Heart left ventricle (tissue), 16 donors: ENCODE measurements at regions not wholly inside any gene's neighbourhood (a gene's known extent, or its start where the extent isn't known, plus 50 kb on each side); places are given as distances from the start of the nearest gene placed in this dataset.
"Not testable (repeated sequence)": the region's sequence is repeated elsewhere in the genome, so short reads cannot be mapped to it uniquely, and the experiment has no call there.

Source experiments
- ATAC-seq, 4 donors: fragments of 200-7000 bp; cut with Tn5 transposase; one replicate each; pipeline ENCODE4 v1.9.1; 2020 to 2022; ENCODE audit warnings: moderate library complexity in 4 of 4, mild to moderate bottlenecking in 3 of 4, moderate number of reproducible peaks in 1 of 4
- DNase-seq, 5 donors: peaks; one replicate each; pipeline ENCODE4 v3.0.0-alpha.2; 2020
- H3K27ac ChIP-seq, 12 donors: fragments of 200-600 bp; sonication (generic) in 4 of 12; one replicate each; pipeline versions ENCODE4 v1.5.0 to v1.8.0; 2016 to 2022; ENCODE audit warnings: mild to moderate bottlenecking in 2 of 12
- H3K27me3 ChIP-seq, 9 donors: fragments of 200-600 bp; sonication (generic) in 2 of 9; one replicate each; pipeline versions ENCODE4 v1.5.1 to v1.8.0; 2016 to 2022; ENCODE audit warnings: mild to moderate bottlenecking in 3 of 9
- H3K36me3 ChIP-seq, 9 donors: fragments of 200-600 bp; sonication (generic) in 2 of 9; one replicate each; pipeline versions ENCODE4 v1.5.0 to v1.8.0; 2018 to 2022; ENCODE audit warnings: mild to moderate bottlenecking in 2 of 9
- H3K4me1 ChIP-seq, 12 donors: fragments of 200-600 bp; sonication (generic) in 4 of 12; one replicate each; pipeline versions ENCODE4 v1.5.0 to v1.8.0; 2016 to 2022; ENCODE audit warnings: mild to moderate bottlenecking in 3 of 12
- H3K4me3 ChIP-seq, 12 donors: fragments of 200-600 bp; sonication (generic) in 4 of 12; one replicate each; pipeline versions ENCODE4 v1.5.0 to v1.8.0; 2017 to 2022; ENCODE audit warnings: mild to moderate bottlenecking in 9 of 12, moderate library complexity in 4 of 12
- H3K9me3 ChIP-seq, 12 donors: fragments of 200-600 bp; sonication (generic) in 4 of 12; one replicate each; pipeline versions ENCODE4 v1.5.0 to v1.8.0; 2016 to 2022; ENCODE audit warnings: mild to moderate bottlenecking in 1 of 12
- POLR2A ChIP-seq, 2 donors: fragments of 450-650 bp; IDR thresholded peaks; one replicate each; pipeline ENCODE4 v1.6.1; 2017; ENCODE audit warnings: antibody characterized with exemption in 2 of 2, mild to moderate bottlenecking in 2 of 2, moderate library complexity in 2 of 2
- WGBS, 4 donors: extraction: QIAGEN DNeasy Blood & Tissue Kit in 2 of 4; methylation state at CpG; one replicate each; pipeline versions ENCODE4 v1.1.5 to v1.1.7; 2013 to 2018; 5-methylcytosine and 5-hydroxymethylcytosine counted together
- intact Hi-C, 10 donors: fragments of 100-400 bp; cut with DNase I; formaldehyde crosslinking; loops; one replicate each; pipeline versions ENCODE4 v1.11.1 to v1.14.2; 2022
- TF ChIP-seq, protein P1 (sequence below), 12 donors: fragments of 200-600 bp; sonication (generic) in 4 of 12; IDR thresholded peaks; one replicate each; pipeline versions ENCODE4 v1.5.0 to v1.8.0; 2018 to 2022; ENCODE audit warnings: antibody characterized with exemption in 12 of 12, mild to moderate bottlenecking in 5 of 12
- donor health status: ischemic (EF 13 %, LVEDD 7.1; RV severe dilation, severe dysfunction).
- donor health status: healthy with polysubstance abuse.
- donor health status: DM: no; HTN: yes; CAD: no.
- donor health status: DM: no; HTN: no; CAD: no.
- donor health status: ischemic (EF 25% LVEDD 6.9; RV normal size, moderate dysfunction).
- donor health status: ischemic (EF 25% LVEDD 5.7; RV mildly dilated, moderate dysfunction).
- donor health status: healthy.
- donor health status: DM: yes; HTN: yes; CAD: no.
- donor health status: ischemic (EF 35%, LVEDD 5.7; RV mildly dilated, moderate dysfunction).
- donor health status: nonischemic (EF 11% LVEDD 7.7; RV severe dilation, severe dysfunction).
- donor health status: DM: yes; HTN: yes; CAD: no.
- donor health status: PGD.
- donor health status: ischemic (EF 29% LVEDD 5.4; RV normal size, mild dysfunction).
- donor health status: nonischemic (EF 23%, LVEDD 6.1; RV moderate dilation, normal function).

DNA sequence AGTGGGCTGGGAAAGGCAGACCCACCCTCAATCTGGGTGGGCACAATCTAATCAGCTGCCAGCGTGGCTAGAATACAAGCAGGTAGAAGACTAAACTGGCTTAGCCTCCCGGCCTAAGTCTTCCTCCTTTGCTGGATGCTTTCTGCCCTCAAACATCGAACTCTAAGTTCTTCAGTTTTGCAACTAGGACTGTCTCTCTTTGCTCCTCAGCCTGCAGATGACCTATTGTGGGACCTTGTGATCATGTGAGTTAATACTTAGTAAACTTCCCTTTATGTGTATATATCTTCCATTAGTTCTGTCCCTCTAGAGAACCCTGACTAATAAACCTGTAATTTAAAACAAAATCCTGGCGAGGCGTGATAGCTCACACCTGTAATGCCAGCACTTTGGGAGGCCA lies 51.8 kb upstream of the SLC39A8 start:
- H3K27me3 ChIP-seq, intact Hi-C loops, H3K36me3 ChIP-seq, H3K4me3 ChIP-seq, ATAC-seq, H3K9me3 ChIP-seq, DNase-seq, H3K27ac ChIP-seq: not testable (repeated sequence)
- WGBS, 4 donors: 84 to 93% (median 90%) methylated on average over 5 of the region's 5 CpGs
- peaks cover 0 to 20% (median 0%) of the 10 kb centered on the region in 12 donors for H3K4me1 ChIP-seq

DNA sequence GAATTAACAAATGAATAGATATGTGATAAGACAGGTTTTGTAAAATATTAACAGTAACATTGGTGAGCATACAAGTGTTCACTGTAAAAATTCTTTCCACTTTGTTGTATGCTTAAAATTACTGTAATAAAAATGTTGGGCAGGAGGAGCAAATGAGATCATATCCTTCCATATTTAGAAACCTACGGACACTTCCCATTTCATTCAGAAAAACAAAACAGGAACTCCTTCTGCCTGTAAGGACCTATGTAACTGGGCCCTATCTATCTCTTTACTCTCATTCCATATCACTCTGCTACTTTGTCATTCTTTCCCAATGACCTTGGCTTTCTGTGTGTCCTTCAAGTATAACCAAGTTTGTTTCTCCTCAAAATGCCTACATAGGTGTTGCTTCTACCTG lies 53.7 kb upstream of the SLC39A8 start:
- Histone ChIP-seq H3K9me3 (no peaks in the 10 kb centered on the region), H3K27me3 (no peaks in the 10 kb centered on the region), H3K27ac (no peak overlapping the region), H3K4me3 (no peak overlapping the region), H3K4me1 (peaks cover 0 to 37% (median 0%) of the 10 kb centered on the region in 12 donors), H3K36me3 (no peaks in the 10 kb centered on the region)
- intact Hi-C loops: no loop called here
- no peak for ATAC-seq
- WGBS, 4 donors: 18 to 40% (median 35%) methylated on average over 1 of the region's 1 CpG
- TF ChIP-seq, protein P1, sequence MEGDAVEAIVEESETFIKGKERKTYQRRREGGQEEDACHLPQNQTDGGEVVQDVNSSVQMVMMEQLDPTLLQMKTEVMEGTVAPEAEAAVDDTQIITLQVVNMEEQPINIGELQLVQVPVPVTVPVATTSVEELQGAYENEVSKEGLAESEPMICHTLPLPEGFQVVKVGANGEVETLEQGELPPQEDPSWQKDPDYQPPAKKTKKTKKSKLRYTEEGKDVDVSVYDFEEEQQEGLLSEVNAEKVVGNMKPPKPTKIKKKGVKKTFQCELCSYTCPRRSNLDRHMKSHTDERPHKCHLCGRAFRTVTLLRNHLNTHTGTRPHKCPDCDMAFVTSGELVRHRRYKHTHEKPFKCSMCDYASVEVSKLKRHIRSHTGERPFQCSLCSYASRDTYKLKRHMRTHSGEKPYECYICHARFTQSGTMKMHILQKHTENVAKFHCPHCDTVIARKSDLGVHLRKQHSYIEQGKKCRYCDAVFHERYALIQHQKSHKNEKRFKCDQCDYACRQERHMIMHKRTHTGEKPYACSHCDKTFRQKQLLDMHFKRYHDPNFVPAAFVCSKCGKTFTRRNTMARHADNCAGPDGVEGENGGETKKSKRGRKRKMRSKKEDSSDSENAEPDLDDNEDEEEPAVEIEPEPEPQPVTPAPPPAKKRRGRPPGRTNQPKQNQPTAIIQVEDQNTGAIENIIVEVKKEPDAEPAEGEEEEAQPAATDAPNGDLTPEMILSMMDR (IDR thresholded peaks at IDR 0.05): no peak
- no peak for TF ChIP-seq POLR2A (IDR thresholded peaks at IDR 0.05)
- no peak for DNase-seq

DNA sequence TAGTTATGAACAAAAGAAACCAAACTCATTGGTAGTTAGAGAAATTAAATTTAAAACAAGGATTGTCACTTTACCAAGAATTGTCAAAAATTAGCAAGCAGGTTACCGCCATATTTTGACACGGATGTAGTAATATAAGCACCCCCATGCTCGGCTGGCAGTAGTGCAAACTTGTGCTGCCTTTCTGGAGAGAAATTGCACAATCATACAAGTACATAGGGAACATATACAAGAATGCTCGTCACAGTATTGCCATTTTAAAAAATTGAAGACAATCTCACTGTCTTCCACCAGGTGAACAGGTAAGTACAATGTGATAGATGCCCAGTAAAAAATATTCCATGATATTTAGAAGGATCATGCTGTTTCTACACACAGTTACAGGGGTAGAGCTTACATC lies 55.6 kb upstream of the SLC39A8 start:
- Histone ChIP-seq H3K4me1 (peaks cover 0 to 47% (median 0%) of the 10 kb centered on the region in 12 donors), H3K27ac (no peak overlapping the region), H3K4me3 (no peak overlapping the region), H3K9me3 (no peaks in the 10 kb centered on the region), H3K36me3 (no peaks in the 10 kb centered on the region), H3K27me3 (no peaks in the 10 kb centered on the region)
- no peak for DNase-seq
- intact Hi-C loops: no loop called here
- WGBS, 4 donors: 90 to 94% (median 92%) methylated on average over 4 of the region's 4 CpGs
- ATAC-seq: no peak
- no peak for TF ChIP-seq POLR2A (IDR thresholded peaks at IDR 0.05)
- TF ChIP-seq, protein P1 (IDR thresholded peaks at IDR 0.05): no peak

DNA sequence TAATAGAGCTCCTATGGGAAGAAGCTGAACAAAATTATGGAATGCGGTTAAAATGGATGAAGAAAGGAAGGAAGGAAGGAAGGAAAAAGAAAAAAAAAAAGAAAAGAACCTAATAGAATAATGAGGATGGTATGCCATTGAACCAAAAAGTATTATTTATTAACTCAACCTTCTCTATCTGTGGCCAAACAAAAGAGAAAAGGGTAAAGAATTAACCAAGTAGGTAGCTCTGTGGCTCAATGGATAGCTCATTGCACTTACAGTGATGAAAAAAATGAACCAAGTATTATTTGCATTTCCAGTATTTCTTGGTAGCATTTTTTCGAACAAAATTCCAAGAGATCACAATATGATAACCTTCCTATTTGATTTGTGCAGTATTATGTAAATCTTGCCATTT lies 56.9 kb upstream of the SLC39A8 start:
- TF ChIP-seq, protein P1 (IDR thresholded peaks at IDR 0.05): no peak
- TF ChIP-seq POLR2A (IDR thresholded peaks at IDR 0.05): no peak
- Histone ChIP-seq H3K27ac (no peak overlapping the region), H3K4me1 (peaks cover 0 to 47% (median 0%) of the 10 kb centered on the region in 12 donors), H3K4me3 (no peak overlapping the region), H3K9me3 (no peaks in the 10 kb centered on the region), H3K27me3 (no peaks in the 10 kb centered on the region), H3K36me3 (no peaks in the 10 kb centered on the region)
- DNase-seq: no peak
- 77 to 85% (median 80%) methylated on average over 2 of the region's 2 CpGs for WGBS, 4 donors
- ATAC-seq: no peak
- intact Hi-C loops: no loop called here

DNA sequence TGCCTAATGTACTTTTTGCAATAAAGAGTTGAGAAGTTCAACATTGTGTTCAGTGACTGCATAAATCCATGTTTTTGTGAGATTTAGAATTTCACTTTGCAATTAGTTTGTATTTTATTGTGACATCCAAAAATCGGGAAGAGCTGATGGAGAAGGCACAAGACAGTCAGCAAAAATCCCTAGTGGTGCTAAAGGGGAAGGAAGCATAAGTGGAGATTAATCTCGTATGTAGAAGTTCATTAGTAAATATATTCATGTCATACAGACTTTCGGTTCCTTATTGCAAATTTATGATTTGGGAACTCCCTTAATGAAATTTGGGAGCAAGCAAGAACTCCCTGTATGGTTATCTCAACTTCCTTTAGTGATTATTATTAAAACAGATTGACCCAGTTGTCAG lies 57.8 kb upstream of the SLC39A8 start:
- Histone ChIP-seq H3K4me3 (no peak overlapping the region), H3K36me3 (no peaks in the 10 kb centered on the region), H3K27ac (peak overlapping the region in 1 of 12 donors; percentile 64), H3K9me3 (no peaks in the 10 kb centered on the region), H3K27me3 (no peaks in the 10 kb centered on the region), H3K4me1 (peaks cover 0 to 40% (median 0%) of the 10 kb centered on the region in 12 donors)
- TF ChIP-seq POLR2A (IDR thresholded peaks at IDR 0.05): no peak
- TF ChIP-seq, protein P1 (IDR thresholded peaks at IDR 0.05): no peak
- no peak for ATAC-seq
- DNase-seq: no peak
- 74 to 80% (median 78%) methylated on average over 3 of the region's 3 CpGs for WGBS, 4 donors
- intact Hi-C loops: no loop called here
